ENCODE measurements at regions not wholly inside any gene's neighbourhood (a gene's known extent, or its start where the extent isn't known, plus 50 kb on each side); places are given as distances from the start of the nearest gene placed in this dataset.

GRCh38 chr6:53974941-53975340, 136.3 kb upstream of the MLIP start:
- ATAC-seq: no peak
- DNase-seq: no peak
- intact Hi-C loops (cut with DNase I): loop anchor here in 1 of 2 donors (5.0 kb wide), 1 partner anchor 1262 kb away; no protein-coding TSS in a partner anchor

- intact Hi-C loops (cut with DNase I): loop anchor here in 1 of 2 donors (5.0 kb wide), 1 partner anchor 1261 kb away; no protein-coding TSS in a partner anchor
- no peak for DNase-seq
- ATAC-seq: no peak
These were observed 135.2 kb upstream of the MLIP start for GRCh38 chr6:53975941-53976615.

GRCh38 chr6:53977551-53977950, 133.7 kb upstream of the MLIP start:
- ATAC-seq: no peak
- intact Hi-C loops (cut with DNase I): loop anchor here in 1 of 2 donors (5.0 kb wide), 1 partner anchor 1260 kb away; no protein-coding TSS in a partner anchor

GRCh38 chr6:53979468-53980067, 131.7 kb upstream of the MLIP start:
- no peak for ATAC-seq
- intact Hi-C loops (cut with DNase I): loop anchor here in 1 of 2 donors (5.0 to 10.0 kb wide), 3 partner anchors 285 to 1258 kb away; no protein-coding TSS in a partner anchor

More at GRCh38 chr6:53977551-53977950, 133.7 kb upstream of the MLIP start:
- DNase-seq: no peak

GRCh38 chr6:53982366-53983050, 128.7 kb upstream of the MLIP start:
- intact Hi-C loops (cut with DNase I): loop anchor here in 1 of 2 donors (10.0 kb wide), 2 partner anchors 282 to 1082 kb away; no protein-coding TSS in a partner anchor
- ATAC-seq: no peak
- no peak for DNase-seq

More at GRCh38 chr6:53979468-53980067, 131.7 kb upstream of the MLIP start:
- DNase-seq: no peak

- intact Hi-C loops (cut with DNase I): loop anchor here in 1 of 2 donors (10.0 kb wide), 2 partner anchors 282 to 1082 kb away; no protein-coding TSS in a partner anchor
- no peak for DNase-seq
- ATAC-seq: no peak
These were observed 127.9 kb upstream of the MLIP start for GRCh38 chr6:53983301-53983700.

- intact Hi-C loops (cut with DNase I): loop anchor here in 1 of 2 donors (10.0 kb wide), 2 partner anchors 281 to 1081 kb away; no protein-coding TSS in a partner anchor
- DNase-seq: no peak
- peak in 1 of 2 donors; percentile 75 for ATAC-seq
These were observed 127.1 kb upstream of the MLIP start for GRCh38 chr6:53984163-53984562.

- ATAC-seq (peak in 1 of 2 donors; percentile 6), DNase-seq (no peak)
- intact Hi-C loops (cut with DNase I): loop anchor here in 1 of 2 donors (10.0 kb wide), 2 partner anchors 280 to 1080 kb away; no protein-coding TSS in a partner anchor
These were observed 126.7 kb upstream of the MLIP start for GRCh38 chr6:53984581-53984980.

- intact Hi-C loops (cut with DNase I): loop anchor here in 1 of 2 donors (10.0 kb wide), 2 partner anchors 279 to 1079 kb away; no protein-coding TSS in a partner anchor
- no peak for DNase-seq
- no peak for ATAC-seq
These were observed 125.9 kb upstream of the MLIP start for GRCh38 chr6:53985366-53985765.

GRCh38 chr6:53986165-53986720, 125.0 kb upstream of the MLIP start:
- ATAC-seq (peak; percentile 73 to 74), DNase-seq (peak; percentile 43)
- intact Hi-C loops (cut with DNase I): loop anchor here in 1 of 2 donors (10.0 kb wide), 2 partner anchors 279 to 1079 kb away; no protein-coding TSS in a partner anchor

- intact Hi-C loops (cut with DNase I): loop anchor here in 1 of 2 donors (10.0 kb wide), 2 partner anchors 278 to 1078 kb away; no protein-coding TSS in a partner anchor
- ATAC-seq: peak; percentile 66 to 72
- DNase-seq: no peak
These were observed 124.3 kb upstream of the MLIP start for GRCh38 chr6:53986721-53987521.

- intact Hi-C loops (cut with DNase I): loop anchor here in 1 of 2 donors (10.0 kb wide), 2 partner anchors 277 to 1077 kb away; no protein-coding TSS in a partner anchor
- DNase-seq (no peak), ATAC-seq (peak in 1 of 2 donors; percentile 3)
These were observed 123.7 kb upstream of the MLIP start for GRCh38 chr6:53987522-53987888.

GRCh38 chr6:53989504-53989903, 121.7 kb upstream of the MLIP start:
- DNase-seq: no peak
- no peak for ATAC-seq
- intact Hi-C loops (cut with DNase I): loop anchor here in 1 of 2 donors (10.0 kb wide), 2 partner anchors 275 to 1075 kb away; no protein-coding TSS in a partner anchor

GRCh38 chr6:53992522-53992921, 118.7 kb upstream of the MLIP start:
- intact Hi-C loops (cut with DNase I): no loop called here

GRCh38 chr6:53994201-53994600, 117.0 kb upstream of the MLIP start:
- DNase-seq (no peak), ATAC-seq (no peak)
- intact Hi-C loops (cut with DNase I): no loop called here

More at GRCh38 chr6:53992522-53992921, 118.7 kb upstream of the MLIP start:
- DNase-seq: no peak
- no peak for ATAC-seq

- DNase-seq: no peak
- ATAC-seq: no peak
- intact Hi-C loops (cut with DNase I): no loop called here
These were observed 115.3 kb upstream of the MLIP start for GRCh38 chr6:53995935-53996334.

- intact Hi-C loops (cut with DNase I): no loop called here
- DNase-seq (no peak), ATAC-seq (peak in 1 of 2 donors; percentile 56)
These were observed 112.9 kb upstream of the MLIP start for GRCh38 chr6:53998303-53998702.

Measured in left cardiac atrium (tissue), 4 donors.